Progenitor cell of endocrine pancreas (in vitro differentiated cells): ENCODE measurements at regions not wholly inside any gene's neighbourhood (a gene's known extent, or its start where the extent isn't known, plus 50 kb on each side); places are given as distances from the start of the nearest gene placed in this dataset.

ENCODE experiments used
- DNase-seq: peaks from one replicate; pipeline ENCODE4 v3.0.0; 2021; ENCODE audit warnings: low spot score; ENCODE audit not compliant: unreplicated experiment
- H3K27ac Mint-ChIP-seq: 2 replicates; pipeline ENCODE4 v1.8.0; 2021; ENCODE audit warnings: mild to moderate bottlenecking, moderate library complexity, mixed read lengths
- H3K27me3 Mint-ChIP-seq: 2 replicates; pipeline ENCODE4 v1.8.0; 2021; ENCODE audit warnings: mixed read lengths
- H3K36me3 Mint-ChIP-seq: 2 replicates; pipeline ENCODE4 v1.8.0; 2022; ENCODE audit warnings: mixed read lengths; ENCODE audit not compliant: insufficient read depth
- H3K4me1 Mint-ChIP-seq: 2 replicates; pipeline ENCODE4 v1.8.0; 2021; ENCODE audit warnings: low read depth, mixed read lengths
- H3K4me3 Mint-ChIP-seq: 2 replicates; pipeline ENCODE4 v1.8.0; 2021; ENCODE audit warnings: low read depth, mild to moderate bottlenecking, moderate library complexity, mixed read lengths
- H3K9me3 Mint-ChIP-seq: 2 replicates; pipeline ENCODE4 v1.8.0; 2021; ENCODE audit warnings: low read depth, mixed read lengths
- CTCF ChIP-seq: fragments of 200-600 bp; sonication (generic); IDR thresholded peaks from one replicate; pipeline ENCODE4 v1.5.0; 2021; ENCODE audit warnings: antibody characterized with exemption, mild to moderate bottlenecking; ENCODE audit not compliant: unreplicated experiment

GRCh38 chr9:32854271-32854670, 70.9 kb downstream of the TMEM215 start:
- Mint-ChIP-seq H3K4me1 (no peaks in the 10 kb centered on the region), H3K9me3 (no peaks in the 10 kb centered on the region), H3K4me3 (no peak overlapping the region), H3K27me3 (peaks cover 69% of the 10 kb centered on the region), H3K27ac (no peak overlapping the region), H3K36me3 (no peaks in the 10 kb centered on the region)
- DNase-seq, result no peak
- TF ChIP-seq CTCF, result no peak

GRCh38 chr9:32855752-32856151, 72.4 kb downstream of the TMEM215 start:
- DNase-seq, result no peak
- Mint-ChIP-seq H3K36me3 (no peaks in the 10 kb centered on the region), H3K9me3 (no peaks in the 10 kb centered on the region), H3K4me1 (no peaks in the 10 kb centered on the region), H3K27ac (no peak overlapping the region), H3K4me3 (no peak overlapping the region), H3K27me3 (peaks cover 66% of the 10 kb centered on the region)
- TF ChIP-seq CTCF, result no peak

- H3K36me3 Mint-ChIP-seq, result no peaks in the 10 kb centered on the region
- no peak overlapping the region for H3K4me3 Mint-ChIP-seq
- H3K4me1 Mint-ChIP-seq, result no peaks in the 10 kb centered on the region
- no peak overlapping the region for H3K27ac Mint-ChIP-seq
- H3K27me3 Mint-ChIP-seq, result peaks cover 66% of the 10 kb centered on the region
- H3K9me3 Mint-ChIP-seq, result no peaks in the 10 kb centered on the region
- no peak for TF ChIP-seq CTCF
- no peak for DNase-seq
Measured at GRCh38 chr9:32863291-32863690, 80.0 kb downstream of the TMEM215 start.

- TF ChIP-seq CTCF, result no peak
- Mint-ChIP-seq H3K4me1 (no peaks in the 10 kb centered on the region), H3K27ac (no peak overlapping the region), H3K27me3 (peaks cover 65% of the 10 kb centered on the region), H3K36me3 (no peaks in the 10 kb centered on the region), H3K9me3 (no peaks in the 10 kb centered on the region), H3K4me3 (no peak overlapping the region)
- DNase-seq, result no peak
Measured at GRCh38 chr9:32864971-32865370, 81.6 kb downstream of the TMEM215 start.

GRCh38 chr9:32866273-32866672, 82.9 kb downstream of the TMEM215 start:
- Mint-ChIP-seq H3K36me3 (no peaks in the 10 kb centered on the region), H3K9me3 (no peaks in the 10 kb centered on the region), H3K4me1 (no peaks in the 10 kb centered on the region), H3K27me3 (peaks cover 67% of the 10 kb centered on the region), H3K4me3 (no peak overlapping the region), H3K27ac (no peak overlapping the region)
- no peak for DNase-seq
- TF ChIP-seq CTCF, result no peak
